Vagina (tissue), 2 donors: ENCODE measurements at regions not wholly inside any gene's neighbourhood (a gene's known extent, or its start where the extent isn't known, plus 50 kb on each side); places are given as distances from the start of the nearest gene placed in this dataset.
A peak's percentile ranks its signal among the peaks of the same experiment; 100 is the strongest.

Experiments used
- DNase-seq, 2 donors: peaks; one replicate each; pipeline ENCODE4 v3.0.0-alpha.2; 2017; ENCODE audit errors: extremely low spot score in 2 of 2
- H3K27ac ChIP-seq: fragments of 200-600 bp; sonication (generic); one replicate; pipeline ENCODE4 v1.5.1; 2019
- H3K27me3 ChIP-seq: fragments of 200-600 bp; sonication (generic); one replicate; pipeline ENCODE4 v1.5.1; 2019
- H3K36me3 ChIP-seq, 2 donors: fragments of 200-600 bp; sonication (generic); one replicate each; pipeline ENCODE4 v1.5.1; 2017 to 2019
- H3K4me1 ChIP-seq: fragments of 200-600 bp; sonication (generic); one replicate; pipeline ENCODE4 v1.5.1; 2019
- H3K4me3 ChIP-seq, 2 donors: fragments of 200-600 bp; sonication (generic); 1 replicate in 1 of 2; 2 replicates in 1 of 2; pipeline ENCODE4 v1.5.1; 2016 to 2019
- H3K9me3 ChIP-seq: fragments of 200-600 bp; sonication (generic); one replicate; pipeline ENCODE4 v1.5.1; 2019
- POLR2A ChIP-seq, 2 donors: fragments of 450-650 bp; IDR thresholded peaks; one replicate each; pipeline ENCODE4 v1.6.1; 2017; ENCODE audit warnings: antibody characterized with exemption in 2 of 2, mild to moderate bottlenecking in 2 of 2, moderate library complexity in 2 of 2
- POLR2AphosphoS5 ChIP-seq, 2 donors: sonication (generic); formaldehyde crosslinking; IDR thresholded peaks; one replicate each; pipeline ENCODE4 v1.9.0; 2017; ENCODE audit warnings: antibody characterized with exemption in 2 of 2, mild to moderate bottlenecking in 2 of 2, low read depth in 1 of 2; ENCODE audit not compliant: insufficient read depth in 1 of 2
- intact Hi-C: fragments of 100-400 bp; cut with DNase I; formaldehyde crosslinking; loops from one replicate; pipeline ENCODE4 v1.15.1; 2023
- TF ChIP-seq, protein P1 (sequence below), 3 experiments: fragments of 450-650 bp in 2 of 3; fragments of 200-600 bp in 1 of 3; sonication (generic) in 1 of 3; IDR thresholded peaks; one replicate each; pipeline ENCODE4 v1.5.1; 2017 to 2019; ENCODE audit warnings: antibody characterized with exemption in 3 of 3, mild to moderate bottlenecking in 2 of 3, moderate library complexity in 2 of 3

- no peaks in the 10 kb centered on the region for H3K9me3 ChIP-seq
- no peaks in the 10 kb centered on the region for H3K27me3 ChIP-seq
- no peaks in the 10 kb centered on the region for H3K4me1 ChIP-seq
- no peak for DNase-seq
- no peak overlapping the region for H3K4me3 ChIP-seq
- TF ChIP-seq, protein P1, sequence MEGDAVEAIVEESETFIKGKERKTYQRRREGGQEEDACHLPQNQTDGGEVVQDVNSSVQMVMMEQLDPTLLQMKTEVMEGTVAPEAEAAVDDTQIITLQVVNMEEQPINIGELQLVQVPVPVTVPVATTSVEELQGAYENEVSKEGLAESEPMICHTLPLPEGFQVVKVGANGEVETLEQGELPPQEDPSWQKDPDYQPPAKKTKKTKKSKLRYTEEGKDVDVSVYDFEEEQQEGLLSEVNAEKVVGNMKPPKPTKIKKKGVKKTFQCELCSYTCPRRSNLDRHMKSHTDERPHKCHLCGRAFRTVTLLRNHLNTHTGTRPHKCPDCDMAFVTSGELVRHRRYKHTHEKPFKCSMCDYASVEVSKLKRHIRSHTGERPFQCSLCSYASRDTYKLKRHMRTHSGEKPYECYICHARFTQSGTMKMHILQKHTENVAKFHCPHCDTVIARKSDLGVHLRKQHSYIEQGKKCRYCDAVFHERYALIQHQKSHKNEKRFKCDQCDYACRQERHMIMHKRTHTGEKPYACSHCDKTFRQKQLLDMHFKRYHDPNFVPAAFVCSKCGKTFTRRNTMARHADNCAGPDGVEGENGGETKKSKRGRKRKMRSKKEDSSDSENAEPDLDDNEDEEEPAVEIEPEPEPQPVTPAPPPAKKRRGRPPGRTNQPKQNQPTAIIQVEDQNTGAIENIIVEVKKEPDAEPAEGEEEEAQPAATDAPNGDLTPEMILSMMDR (IDR thresholded peaks at IDR 0.05), result no peak
- TF ChIP-seq POLR2AphosphoS5 (IDR thresholded peaks at IDR 0.05; ENCODE audit: insufficient read depth in 1 of 2, low read depth in 1 of 2), result no peak
- no peak for TF ChIP-seq POLR2A (IDR thresholded peaks at IDR 0.05)
- no peaks in the 10 kb centered on the region for H3K36me3 ChIP-seq
- intact Hi-C loops, result no loop called here
- H3K27ac ChIP-seq, result no peak overlapping the region
These were observed 132.6 kb upstream of the FSTL4 start for GRCh38 chr5:133744960-133745308.

GRCh38 chr5:133744051-133744959, 132.0 kb upstream of the FSTL4 start:
- Histone ChIP-seq H3K9me3 (no peaks in the 10 kb centered on the region), H3K27me3 (no peaks in the 10 kb centered on the region), H3K4me1 (no peaks in the 10 kb centered on the region), H3K27ac (no peak overlapping the region), H3K4me3 (no peak overlapping the region), H3K36me3 (no peaks in the 10 kb centered on the region)
- DNase-seq, result no peak
- intact Hi-C loops, result no loop called here
- TF ChIP-seq POLR2AphosphoS5 (IDR thresholded peaks at IDR 0.05; ENCODE audit: insufficient read depth in 1 of 2, low read depth in 1 of 2) (no peak), POLR2A (IDR thresholded peaks at IDR 0.05) (no peak)
- TF ChIP-seq, protein P1 (IDR thresholded peaks at IDR 0.05), result no peak

GRCh38 chr5:133742431-133742988, 130.2 kb upstream of the FSTL4 start:
- Histone ChIP-seq H3K4me1 (no peaks in the 10 kb centered on the region), H3K27me3 (no peaks in the 10 kb centered on the region), H3K27ac (no peak overlapping the region), H3K4me3 (no peak overlapping the region), H3K9me3 (no peaks in the 10 kb centered on the region), H3K36me3 (no peaks in the 10 kb centered on the region)
- intact Hi-C loops, result no loop called here
- TF ChIP-seq, protein P1 (IDR thresholded peaks at IDR 0.05), result no peak
- TF ChIP-seq POLR2A (IDR thresholded peaks at IDR 0.05) (no peak), POLR2AphosphoS5 (IDR thresholded peaks at IDR 0.05; ENCODE audit: insufficient read depth in 1 of 2, low read depth in 1 of 2) (no peak)
- peak in 1 of 2 donors; percentile 58 for DNase-seq

DNA sequence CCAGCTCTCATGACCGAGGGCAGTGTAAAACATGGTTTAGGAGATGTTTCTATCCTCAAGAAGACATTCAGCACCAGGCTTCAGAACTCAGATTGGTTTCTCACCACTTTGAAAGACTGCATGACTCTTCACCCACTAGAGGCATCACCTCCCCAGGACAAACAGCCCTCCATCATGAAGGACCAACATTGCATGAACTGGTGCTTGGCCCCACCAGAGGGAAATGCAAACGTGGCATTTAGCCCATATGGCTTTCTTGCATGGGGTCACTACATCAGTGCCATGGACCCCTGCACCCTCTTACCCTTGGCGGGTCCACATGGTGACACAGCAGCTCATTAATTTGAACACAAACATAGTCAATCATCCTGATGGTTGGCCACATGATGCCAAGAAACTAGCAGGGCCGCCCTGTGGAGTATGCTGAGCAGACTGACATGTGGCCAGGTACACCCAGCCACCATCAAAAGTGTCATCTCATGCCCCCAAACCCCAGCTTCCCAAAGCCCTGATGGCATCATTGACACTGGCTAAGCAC, 129.5 kb upstream of the FSTL4 start:
- H3K36me3 ChIP-seq, result no peaks in the 10 kb centered on the region
- DNase-seq, result peak; percentile 37 to 56
- no peak overlapping the region for H3K27ac ChIP-seq
- H3K27me3 ChIP-seq, result no peaks in the 10 kb centered on the region
- TF ChIP-seq, protein P1 (IDR thresholded peaks at IDR 0.05), result no peak
- TF ChIP-seq POLR2A (IDR thresholded peaks at IDR 0.05) (no peak), POLR2AphosphoS5 (IDR thresholded peaks at IDR 0.05; ENCODE audit: insufficient read depth in 1 of 2, low read depth in 1 of 2) (no peak)
- intact Hi-C loops, result no loop called here
- H3K9me3 ChIP-seq, result no peaks in the 10 kb centered on the region
- no peak overlapping the region for H3K4me3 ChIP-seq
- H3K4me1 ChIP-seq, result no peaks in the 10 kb centered on the region

- H3K9me3 ChIP-seq, result no peaks in the 10 kb centered on the region
- H3K27me3 ChIP-seq, result no peaks in the 10 kb centered on the region
- H3K27ac ChIP-seq, result no peak overlapping the region
- H3K4me1 ChIP-seq, result no peaks in the 10 kb centered on the region
- intact Hi-C loops, result no loop called here
- peak; percentile 49 to 70 for DNase-seq
- no peaks in the 10 kb centered on the region for H3K36me3 ChIP-seq
- TF ChIP-seq POLR2A (IDR thresholded peaks at IDR 0.05), result no peak
- TF ChIP-seq POLR2AphosphoS5 (IDR thresholded peaks at IDR 0.05; ENCODE audit: insufficient read depth in 1 of 2, low read depth in 1 of 2), result no peak
- TF ChIP-seq, protein P1 (IDR thresholded peaks at IDR 0.05), result no peak
- no peak overlapping the region for H3K4me3 ChIP-seq
These were observed 129.1 kb upstream of the FSTL4 start for GRCh38 chr5:133741396-133741795.
